ENCODE measurements at regions not wholly inside any gene's neighbourhood (a gene's known extent, or its start where the extent isn't known, plus 50 kb on each side); places are given as distances from the start of the nearest gene placed in this dataset.

DNA sequence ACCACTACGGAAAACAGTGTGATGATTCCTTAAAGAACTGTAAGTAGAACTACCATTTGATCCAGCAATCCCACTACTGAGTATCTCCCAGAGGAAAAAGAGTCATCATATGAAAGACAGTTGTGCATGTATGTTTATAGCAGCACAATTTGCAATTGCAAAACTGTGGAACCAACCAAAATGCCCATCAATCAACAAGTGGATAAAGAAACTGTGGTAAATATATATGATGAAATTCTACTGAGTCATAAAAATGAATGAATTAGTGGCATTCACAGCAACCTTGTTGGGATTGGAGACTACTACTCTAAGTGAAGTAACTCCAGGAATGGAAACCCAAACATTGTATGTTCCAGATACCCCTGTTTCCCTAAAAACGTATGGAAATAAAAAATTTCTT is 337.0 kb upstream of the PTBP2 start:
- intact Hi-C loops (cut with micrococcal nuclease; ENCODE audit: unreplicated experiment) = no loop called here
- BruUV-seq (replicated peaks) = no TSS peak
- no peaks in the 10 kb centered on the region for H4K20me1 ChIP-seq (ENCODE audit: insufficient read depth, low read length)
- CTCF ChIA-PET (ENCODE audit: low intra/inter-chr PET ratio, low total read pairs) = no interaction called here
- no peaks in the 10 kb centered on the region for H3K36me3 ChIP-seq (replicated peaks in 1 of 2; ENCODE audit: control insufficient read depth in 1 of 2, insufficient read depth in 2 of 2, low read length in 2 of 2)
- ATAC-seq (no peak), FAIRE-seq (no peak), DNase-seq (ENCODE audit: low spot score) (no peak)
- H3K4me2 ChIP-seq (ENCODE audit: low read depth, low read length) = no peak overlapping the region
- H3K79me2 ChIP-seq (ENCODE audit: insufficient read depth, low read length) = no peaks in the 10 kb centered on the region
- H3K27ac ChIP-seq (ENCODE audit: extremely low read length, insufficient read depth, low read length) = no peak overlapping the region
- H3K9me3 ChIP-seq (ENCODE audit: low read length) = 0 out of 2 replicates have a peak, but pooled peaks cover 10% of the 10 kb centered on the region
- in situ Hi-C loops (cut with HindIII; ENCODE audit: extremely low pct_ligation_motif_present, low pct_unique_long_range_greater_than_20kb) = no loop called here
- POLR2A ChIA-PET = no interaction called here
- no peak overlapping the region for H2AFZ ChIP-seq (ENCODE audit: low read length)
- TF ChIP-seq ZBTB7A (CRISPR knock-in tag; IDR thresholded peaks at IDR 0.05) (no peak), MBD4 (IDR thresholded peaks at IDR 0.05; ENCODE audit: borderline replicate concordance, low read length) (no peak), HDAC1 (CRISPR knock-in tag; IDR thresholded peaks at IDR 0.05) (no peak), NR2F2 (IDR thresholded peaks at IDR 0.05; ENCODE audit: borderline replicate concordance, low read depth) (no peak), SMARCE1 (IDR thresholded peaks at IDR 0.05; ENCODE audit: borderline replicate concordance) (no peak), SRSF9 (IDR thresholded peaks at IDR 0.05; ENCODE audit: borderline replicate concordance, insufficient read depth, low read depth, low read length, poor library complexity, severe bottlenecking) (no peak)
- TF ChIP-seq, protein P1, sequence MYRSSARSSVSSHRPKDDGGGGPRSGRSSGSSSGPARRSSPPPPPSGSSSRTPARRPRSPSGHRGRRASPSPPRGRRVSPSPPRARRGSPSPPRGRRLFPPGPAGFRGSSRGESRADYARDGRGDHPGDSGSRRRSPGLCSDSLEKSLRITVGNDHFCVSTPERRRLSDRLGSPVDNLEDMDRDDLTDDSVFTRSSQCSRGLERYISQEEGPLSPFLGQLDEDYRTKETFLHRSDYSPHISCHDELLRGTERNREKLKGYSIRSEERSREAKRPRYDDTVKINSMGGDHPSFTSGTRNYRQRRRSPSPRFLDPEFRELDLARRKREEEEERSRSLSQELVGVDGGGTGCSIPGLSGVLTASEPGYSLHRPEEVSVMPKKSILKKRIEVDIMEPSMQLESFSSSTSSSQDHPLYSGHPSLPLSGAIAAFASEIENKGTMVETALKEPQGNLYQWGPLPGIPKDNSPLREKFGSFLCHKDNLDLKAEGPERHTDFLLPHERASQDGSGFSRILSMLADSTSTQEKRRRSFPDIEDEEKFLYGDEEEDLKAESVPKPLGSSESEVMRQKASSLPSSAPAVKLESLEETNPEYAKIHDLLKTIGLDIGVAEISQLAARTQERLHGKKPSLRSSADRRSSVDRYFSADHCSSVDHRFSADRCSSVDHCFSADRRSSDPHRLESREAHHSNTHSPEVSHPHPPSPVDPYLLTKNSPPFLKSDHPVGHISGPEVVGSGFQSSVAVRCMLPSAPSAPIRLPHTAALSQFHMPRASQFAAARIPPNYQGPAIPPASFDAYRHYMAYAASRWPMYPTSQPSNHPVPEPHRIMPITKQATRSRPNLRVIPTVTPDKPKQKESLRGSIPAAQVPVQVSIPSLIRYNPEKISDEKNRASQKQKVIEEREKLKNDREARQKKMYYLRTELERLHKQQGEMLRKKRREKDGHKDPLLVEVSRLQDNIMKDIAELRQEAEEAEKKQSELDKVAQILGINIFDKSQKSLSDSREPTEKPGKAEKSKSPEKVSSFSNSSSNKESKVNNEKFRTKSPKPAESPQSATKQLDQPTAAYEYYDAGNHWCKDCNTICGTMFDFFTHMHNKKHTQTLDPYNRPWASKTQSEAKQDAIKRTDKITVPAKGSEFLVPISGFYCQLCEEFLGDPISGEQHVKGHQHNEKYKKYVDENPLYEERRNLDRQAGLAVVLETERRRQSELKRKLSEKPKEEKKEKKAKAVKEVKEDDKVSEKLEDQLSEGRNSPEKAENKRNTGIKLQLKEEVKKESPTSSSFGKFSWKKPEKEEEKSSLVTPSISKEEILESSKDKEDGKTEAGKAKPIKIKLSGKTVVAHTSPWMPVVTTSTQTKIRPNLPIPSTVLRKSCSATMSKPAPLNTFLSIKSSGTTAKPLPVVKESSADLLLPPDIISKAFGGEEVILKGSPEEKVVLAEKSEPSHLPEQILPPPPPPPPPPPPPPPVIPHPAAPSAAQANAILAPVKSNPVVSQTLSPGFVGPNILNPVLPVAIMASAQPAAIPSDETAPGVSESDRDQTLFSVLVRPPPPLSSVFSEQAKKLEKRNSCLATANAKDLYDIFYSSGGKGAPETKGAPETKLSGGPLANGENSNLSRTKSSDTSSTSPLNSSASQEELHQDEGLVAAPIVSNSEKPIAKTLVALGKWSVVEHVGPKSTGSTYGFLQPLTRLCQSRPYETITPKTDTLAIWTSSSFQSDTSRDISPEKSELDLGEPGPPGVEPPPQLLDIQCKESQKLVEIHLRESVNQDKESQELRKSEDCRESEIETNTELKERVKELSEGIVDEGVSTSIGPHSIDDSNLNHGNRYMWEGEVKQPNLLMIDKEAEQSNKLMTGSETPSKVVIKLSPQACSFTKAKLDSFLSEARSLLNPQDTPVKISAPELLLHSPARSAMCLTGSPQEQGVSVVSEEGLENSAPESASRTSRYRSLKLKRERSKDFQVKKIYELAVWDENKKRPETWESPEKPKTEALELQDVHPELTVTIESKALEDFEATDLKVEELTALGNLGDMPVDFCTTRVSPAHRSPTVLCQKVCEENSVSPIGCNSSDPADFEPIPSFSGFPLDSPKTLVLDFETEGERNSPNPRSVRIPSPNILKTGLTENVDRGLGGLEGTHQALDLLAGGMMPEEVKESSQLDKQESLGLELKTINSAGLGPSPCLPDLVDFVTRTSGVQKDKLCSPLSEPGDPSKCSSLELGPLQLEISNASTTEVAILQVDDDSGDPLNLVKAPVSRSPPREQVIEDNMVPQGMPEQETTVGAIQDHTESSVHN (CRISPR knock-in tag; IDR thresholded peaks at IDR 0.05) = no peak
- TF ChIP-seq, protein P2, sequence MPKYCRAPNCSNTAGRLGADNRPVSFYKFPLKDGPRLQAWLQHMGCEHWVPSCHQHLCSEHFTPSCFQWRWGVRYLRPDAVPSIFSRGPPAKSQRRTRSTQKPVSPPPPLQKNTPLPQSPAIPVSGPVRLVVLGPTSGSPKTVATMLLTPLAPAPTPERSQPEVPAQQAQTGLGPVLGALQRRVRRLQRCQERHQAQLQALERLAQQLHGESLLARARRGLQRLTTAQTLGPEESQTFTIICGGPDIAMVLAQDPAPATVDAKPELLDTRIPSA (CRISPR knock-in tag; IDR thresholded peaks at IDR 0.05; ENCODE audit: borderline replicate concordance) = no peak
- TF ChIP-seq, protein P3, sequence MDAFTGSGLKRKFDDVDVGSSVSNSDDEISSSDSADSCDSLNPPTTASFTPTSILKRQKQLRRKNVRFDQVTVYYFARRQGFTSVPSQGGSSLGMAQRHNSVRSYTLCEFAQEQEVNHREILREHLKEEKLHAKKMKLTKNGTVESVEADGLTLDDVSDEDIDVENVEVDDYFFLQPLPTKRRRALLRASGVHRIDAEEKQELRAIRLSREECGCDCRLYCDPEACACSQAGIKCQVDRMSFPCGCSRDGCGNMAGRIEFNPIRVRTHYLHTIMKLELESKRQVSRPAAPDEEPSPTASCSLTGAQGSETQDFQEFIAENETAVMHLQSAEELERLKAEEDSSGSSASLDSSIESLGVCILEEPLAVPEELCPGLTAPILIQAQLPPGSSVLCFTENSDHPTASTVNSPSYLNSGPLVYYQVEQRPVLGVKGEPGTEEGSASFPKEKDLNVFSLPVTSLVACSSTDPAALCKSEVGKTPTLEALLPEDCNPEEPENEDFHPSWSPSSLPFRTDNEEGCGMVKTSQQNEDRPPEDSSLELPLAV (CRISPR knock-in tag; conservative IDR thresholded peaks at IDR 0.05; ENCODE audit: low read depth) = no peak
- TF ChIP-seq, protein P4, sequence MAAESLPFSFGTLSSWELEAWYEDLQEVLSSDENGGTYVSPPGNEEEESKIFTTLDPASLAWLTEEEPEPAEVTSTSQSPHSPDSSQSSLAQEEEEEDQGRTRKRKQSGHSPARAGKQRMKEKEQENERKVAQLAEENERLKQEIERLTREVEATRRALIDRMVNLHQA (CRISPR knock-in tag; IDR thresholded peaks at IDR 0.05) = no peak
- H3K4me1 ChIP-seq (ENCODE audit: insufficient read depth, low read length) = no peaks in the 10 kb centered on the region
- H3K9ac ChIP-seq (ENCODE audit: insufficient read depth, low read depth, low read length) = no peak overlapping the region
- H3K4me3 ChIP-seq (replicated peaks in 1 of 3; ENCODE audit: insufficient read depth in 1 of 3, low read depth in 2 of 3, low read length in 3 of 3) = no peak overlapping the region
- H3K27me3 ChIP-seq (ENCODE audit: control insufficient read depth in 1 of 2, insufficient read depth in 2 of 2, low read length in 2 of 2) = no peaks in the 10 kb centered on the region
- WGBS (ENCODE audit: low lambda C conversion rate) = 2% methylated on average over 2 of the region's 2 CpGs
